HFFc6 (cell line): ENCODE measurements at regions not wholly inside any gene's neighbourhood (a gene's known extent, or its start where the extent isn't known, plus 50 kb on each side); places are given as distances from the start of the nearest gene placed in this dataset.

ENCODE experiments used
- DNase-seq: peaks from one replicate; pipeline ENCODE4 v3.0.0-alpha.2; 2018
- H3K27ac Mint-ChIP-seq: 2 replicates; pipeline ENCODE4 v1.8.0; 2020; ENCODE audit warnings: mild to moderate bottlenecking, mixed read lengths
- H3K27me3 Mint-ChIP-seq: 2 replicates; pipeline ENCODE4 v1.8.0; 2021; ENCODE audit warnings: mild to moderate bottlenecking, moderate library complexity, mixed read lengths; ENCODE audit not compliant: insufficient read depth
- H3K36me3 Mint-ChIP-seq: 2 replicates; pipeline ENCODE4 v1.8.0; 2021; ENCODE audit warnings: low read depth, mixed read lengths
- H3K4me1 Mint-ChIP-seq: 2 replicates; pipeline ENCODE4 v1.8.0; 2020; ENCODE audit warnings: low read depth, mixed read lengths
- H3K4me3 Mint-ChIP-seq: 2 replicates; pipeline ENCODE4 v1.8.0; 2020; ENCODE audit warnings: mild to moderate bottlenecking, moderate library complexity, mixed read lengths
- H3K9me3 Mint-ChIP-seq: 2 replicates; pipeline ENCODE4 v1.8.0; 2020; ENCODE audit warnings: mild to moderate bottlenecking, mixed read lengths
- CTCF ChIP-seq: fragments of 200-600 bp; sonication (generic); IDR thresholded peaks from 2 replicates; pipeline ENCODE4 v1.5.0; 2021; ENCODE audit warnings: antibody characterized with exemption, mild to moderate bottlenecking

GRCh38 chr9:16265688-16266087, 604.8 kb downstream of the BNC2 start:
- no peaks in the 10 kb centered on the region for H3K36me3 Mint-ChIP-seq
- no peak overlapping the region for H3K27ac Mint-ChIP-seq
- no peak for DNase-seq
- H3K4me3 Mint-ChIP-seq = no peak overlapping the region
- no peak for TF ChIP-seq CTCF
- H3K9me3 Mint-ChIP-seq = no peaks in the 10 kb centered on the region
- H3K27me3 Mint-ChIP-seq = peaks cover 12% of the 10 kb centered on the region
- H3K4me1 Mint-ChIP-seq = peaks cover 34% of the 10 kb centered on the region

GRCh38 chr9:16266648-16267276, 603.7 kb downstream of the BNC2 start:
- Mint-ChIP-seq H3K27me3 (peaks cover 12% of the 10 kb centered on the region), H3K36me3 (no peaks in the 10 kb centered on the region), H3K4me3 (peak overlapping the region; percentile 88), H3K9me3 (no peaks in the 10 kb centered on the region), H3K27ac (peak overlapping the region; percentile 77), H3K4me1 (peaks cover 34% of the 10 kb centered on the region)
- TF ChIP-seq CTCF = peak; percentile 81
- no peak for DNase-seq

- Mint-ChIP-seq H3K27ac (peak overlapping the region; percentile 77), H3K4me3 (peak overlapping the region; percentile 88), H3K27me3 (peaks cover 10% of the 10 kb centered on the region), H3K9me3 (no peaks in the 10 kb centered on the region), H3K36me3 (no peaks in the 10 kb centered on the region), H3K4me1 (peaks cover 32% of the 10 kb centered on the region)
- TF ChIP-seq CTCF = no peak
- DNase-seq = peak; percentile 25
Measured at GRCh38 chr9:16267281-16268066, 603.0 kb downstream of the BNC2 start.

- H3K9me3 Mint-ChIP-seq = no peaks in the 10 kb centered on the region
- peak overlapping the region; percentile 77; the same call in 1 of the 2 replicates for H3K27ac Mint-ChIP-seq
- no peak for TF ChIP-seq CTCF
- H3K4me3 Mint-ChIP-seq = peak overlapping the region; percentile 88
- no peak for DNase-seq
- H3K4me1 Mint-ChIP-seq = peaks cover 24% of the 10 kb centered on the region
- no peaks in the 10 kb centered on the region for H3K36me3 Mint-ChIP-seq
- peaks cover 10% of the 10 kb centered on the region for H3K27me3 Mint-ChIP-seq
Measured at GRCh38 chr9:16268067-16268881, 602.2 kb downstream of the BNC2 start.

- no peak for DNase-seq
- no peak overlapping the region for H3K4me3 Mint-ChIP-seq
- TF ChIP-seq CTCF = no peak
- no peaks in the 10 kb centered on the region for H3K9me3 Mint-ChIP-seq
- H3K4me1 Mint-ChIP-seq = peaks cover 17% of the 10 kb centered on the region
- no peaks in the 10 kb centered on the region for H3K36me3 Mint-ChIP-seq
- no peak overlapping the region for H3K27ac Mint-ChIP-seq
- H3K27me3 Mint-ChIP-seq = no peaks in the 10 kb centered on the region
Measured at GRCh38 chr9:16271967-16272366, 598.5 kb downstream of the BNC2 start.
